ENCODE measurements at regions not wholly inside any gene's neighbourhood (a gene's known extent, or its start where the extent isn't known, plus 50 kb on each side); places are given as distances from the start of the nearest gene placed in this dataset.

GRCh38 chr7:91691865-91692264 is 188.6 kb downstream of the MTERF1 start:
- TF ChIP-seq POLR2A (IDR thresholded peaks at IDR 0.05): no peak
- TF ChIP-seq, protein P1, sequence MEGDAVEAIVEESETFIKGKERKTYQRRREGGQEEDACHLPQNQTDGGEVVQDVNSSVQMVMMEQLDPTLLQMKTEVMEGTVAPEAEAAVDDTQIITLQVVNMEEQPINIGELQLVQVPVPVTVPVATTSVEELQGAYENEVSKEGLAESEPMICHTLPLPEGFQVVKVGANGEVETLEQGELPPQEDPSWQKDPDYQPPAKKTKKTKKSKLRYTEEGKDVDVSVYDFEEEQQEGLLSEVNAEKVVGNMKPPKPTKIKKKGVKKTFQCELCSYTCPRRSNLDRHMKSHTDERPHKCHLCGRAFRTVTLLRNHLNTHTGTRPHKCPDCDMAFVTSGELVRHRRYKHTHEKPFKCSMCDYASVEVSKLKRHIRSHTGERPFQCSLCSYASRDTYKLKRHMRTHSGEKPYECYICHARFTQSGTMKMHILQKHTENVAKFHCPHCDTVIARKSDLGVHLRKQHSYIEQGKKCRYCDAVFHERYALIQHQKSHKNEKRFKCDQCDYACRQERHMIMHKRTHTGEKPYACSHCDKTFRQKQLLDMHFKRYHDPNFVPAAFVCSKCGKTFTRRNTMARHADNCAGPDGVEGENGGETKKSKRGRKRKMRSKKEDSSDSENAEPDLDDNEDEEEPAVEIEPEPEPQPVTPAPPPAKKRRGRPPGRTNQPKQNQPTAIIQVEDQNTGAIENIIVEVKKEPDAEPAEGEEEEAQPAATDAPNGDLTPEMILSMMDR (IDR thresholded peaks at IDR 0.05): no peak
- no peak for TF ChIP-seq EP300 (IDR thresholded peaks at IDR 0.05)

Measured in gastroesophageal sphincter (tissue), 3 donors.